ENCODE measurements at regions not wholly inside any gene's neighbourhood (a gene's known extent, or its start where the extent isn't known, plus 50 kb on each side); places are given as distances from the start of the nearest gene placed in this dataset.

DNA sequence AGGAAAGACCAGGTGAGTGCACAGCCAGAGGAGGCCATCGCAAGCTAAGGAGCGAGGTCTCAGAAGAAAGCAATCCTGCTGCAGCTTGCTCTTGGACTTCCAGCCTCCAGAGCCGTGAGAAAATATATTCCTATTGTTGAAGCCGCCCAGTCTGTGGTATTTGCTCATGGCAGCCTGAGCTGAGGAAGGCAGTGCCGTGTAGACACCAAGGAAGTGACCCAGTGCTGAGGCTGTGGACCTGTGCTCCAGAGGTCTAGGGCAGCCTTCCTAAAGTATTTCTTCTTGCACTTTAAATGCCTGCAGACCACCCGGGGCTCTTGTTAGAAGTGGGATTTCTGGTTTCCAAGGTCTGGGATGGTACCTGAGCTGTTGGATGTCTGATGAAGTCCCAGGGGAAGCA, 158.5 kb upstream of the KL start:
- Histone ChIP-seq H3K27me3 (no peaks in the 10 kb centered on the region), H3K4me1 (no peaks in the 10 kb centered on the region), H3K36me3 (no peaks in the 10 kb centered on the region), H3K27ac (no peak overlapping the region), H3K9me3 (peaks cover 0 to 18% (median 11%) of the 10 kb centered on the region in 12 donors), H3K4me3 (no peak overlapping the region)
- ATAC-seq = no peak
- WGBS, 4 donors = 94 to 96% (median 95%) methylated on average over 6 of the region's 6 CpGs
- TF ChIP-seq, protein P1, sequence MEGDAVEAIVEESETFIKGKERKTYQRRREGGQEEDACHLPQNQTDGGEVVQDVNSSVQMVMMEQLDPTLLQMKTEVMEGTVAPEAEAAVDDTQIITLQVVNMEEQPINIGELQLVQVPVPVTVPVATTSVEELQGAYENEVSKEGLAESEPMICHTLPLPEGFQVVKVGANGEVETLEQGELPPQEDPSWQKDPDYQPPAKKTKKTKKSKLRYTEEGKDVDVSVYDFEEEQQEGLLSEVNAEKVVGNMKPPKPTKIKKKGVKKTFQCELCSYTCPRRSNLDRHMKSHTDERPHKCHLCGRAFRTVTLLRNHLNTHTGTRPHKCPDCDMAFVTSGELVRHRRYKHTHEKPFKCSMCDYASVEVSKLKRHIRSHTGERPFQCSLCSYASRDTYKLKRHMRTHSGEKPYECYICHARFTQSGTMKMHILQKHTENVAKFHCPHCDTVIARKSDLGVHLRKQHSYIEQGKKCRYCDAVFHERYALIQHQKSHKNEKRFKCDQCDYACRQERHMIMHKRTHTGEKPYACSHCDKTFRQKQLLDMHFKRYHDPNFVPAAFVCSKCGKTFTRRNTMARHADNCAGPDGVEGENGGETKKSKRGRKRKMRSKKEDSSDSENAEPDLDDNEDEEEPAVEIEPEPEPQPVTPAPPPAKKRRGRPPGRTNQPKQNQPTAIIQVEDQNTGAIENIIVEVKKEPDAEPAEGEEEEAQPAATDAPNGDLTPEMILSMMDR (IDR thresholded peaks at IDR 0.05) = no peak
- no peak for TF ChIP-seq POLR2A (IDR thresholded peaks at IDR 0.05)
- intact Hi-C loops (cut with DNase I) = no loop called here
- DNase-seq = no peak

DNA sequence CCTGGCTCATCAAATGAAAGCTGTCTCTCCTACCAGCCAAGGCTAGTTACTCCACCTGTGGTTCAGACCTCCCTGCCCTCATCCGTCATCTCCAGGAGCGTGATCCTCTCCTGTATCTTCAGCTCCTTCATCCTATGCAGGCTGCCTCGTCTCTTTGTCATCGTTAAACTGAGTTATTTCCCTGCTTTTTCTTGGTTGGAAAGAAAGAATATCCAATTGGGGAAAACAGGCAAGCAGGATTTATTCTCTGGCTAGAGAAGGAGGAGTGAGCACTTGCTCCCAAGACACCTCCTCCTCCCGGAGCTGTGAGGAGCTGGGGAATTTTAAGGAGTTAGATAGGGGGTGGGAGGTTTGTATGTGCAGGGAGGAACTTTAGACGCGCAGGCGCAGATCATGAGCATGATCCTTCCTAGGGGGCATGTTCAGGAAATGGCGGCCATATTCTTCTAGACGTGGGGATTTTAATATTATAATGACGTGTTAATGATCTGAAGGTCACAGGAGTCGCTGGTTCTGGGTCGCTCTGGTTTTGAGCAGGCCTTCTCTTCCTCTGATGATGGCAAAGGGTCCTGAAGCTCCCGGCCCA, 156.4 kb upstream of the KL start:
- Histone ChIP-seq H3K4me3 (no peak overlapping the region), H3K27me3 (no peaks in the 10 kb centered on the region), H3K27ac (no peak overlapping the region), H3K36me3 (no peaks in the 10 kb centered on the region), H3K9me3 (peaks cover 0 to 18% (median 11%) of the 10 kb centered on the region in 12 donors), H3K4me1 (no peaks in the 10 kb centered on the region)
- DNase-seq (no peak), ATAC-seq (no peak)
- intact Hi-C loops (cut with DNase I) = no loop called here
- no peak for TF ChIP-seq POLR2A (IDR thresholded peaks at IDR 0.05)
- TF ChIP-seq, protein P1 (IDR thresholded peaks at IDR 0.05) = no peak
- WGBS, 4 donors = 89 to 92% (median 92%) methylated on average over 14 of the region's 14 CpGs

DNA sequence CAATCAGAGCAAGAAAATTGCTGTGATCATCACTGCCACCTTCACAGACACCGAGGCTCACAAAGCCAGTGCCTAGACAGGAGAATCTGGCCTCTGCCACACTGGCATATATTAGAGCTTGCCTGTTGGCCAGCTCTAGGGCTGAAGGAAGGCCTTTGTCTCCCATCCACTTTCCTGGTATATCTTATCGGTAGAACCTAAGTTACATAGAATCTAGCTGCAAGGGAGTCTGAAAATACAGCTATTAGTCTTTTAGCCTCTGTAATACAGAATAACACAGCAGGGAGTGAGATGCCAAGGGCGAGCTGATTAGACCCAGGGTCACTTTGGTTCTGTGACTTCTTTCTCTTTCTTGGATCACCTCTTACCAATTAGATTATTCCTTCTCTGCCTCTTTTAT, 154.9 kb upstream of the KL start:
- Histone ChIP-seq H3K4me1 (no peaks in the 10 kb centered on the region), H3K27me3 (no peaks in the 10 kb centered on the region), H3K27ac (no peak overlapping the region), H3K9me3 (peaks cover 0 to 18% (median 11%) of the 10 kb centered on the region in 12 donors), H3K4me3 (no peak overlapping the region), H3K36me3 (no peaks in the 10 kb centered on the region)
- DNase-seq (no peak), ATAC-seq (no peak)
- 92 to 96% (median 95%) methylated on average over 3 of the region's 3 CpGs for WGBS, 4 donors
- intact Hi-C loops (cut with DNase I) = no loop called here
- no peak for TF ChIP-seq POLR2A (IDR thresholded peaks at IDR 0.05)
- TF ChIP-seq, protein P1 (IDR thresholded peaks at IDR 0.05) = no peak

DNA sequence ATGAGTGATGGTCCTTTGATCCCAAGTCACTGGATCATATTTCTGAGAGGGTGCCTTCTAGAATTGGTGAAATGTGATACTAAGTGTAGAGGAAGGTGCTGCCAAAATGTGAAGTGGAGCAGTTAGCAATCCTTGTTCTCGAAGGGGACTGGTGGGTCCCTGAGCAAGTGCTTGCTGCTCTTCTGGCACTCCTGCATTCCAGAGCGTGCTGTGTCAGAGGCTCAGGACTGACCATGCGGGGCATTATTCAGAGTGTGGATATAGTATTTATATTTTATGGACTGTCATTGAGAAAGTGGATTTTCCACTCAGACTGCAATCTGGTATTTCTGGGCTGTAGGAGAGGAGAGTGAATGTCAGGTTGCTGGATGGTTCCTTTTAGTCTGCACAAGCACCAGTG, 152.6 kb upstream of the KL start:
- ATAC-seq = no peak
- Histone ChIP-seq H3K27me3 (no peaks in the 10 kb centered on the region), H3K36me3 (no peaks in the 10 kb centered on the region), H3K27ac (no peak overlapping the region), H3K4me1 (no peaks in the 10 kb centered on the region), H3K4me3 (no peak overlapping the region), H3K9me3 (peaks cover 0 to 18% (median 11%) of the 10 kb centered on the region in 12 donors)
- intact Hi-C loops (cut with DNase I) = no loop called here
- TF ChIP-seq POLR2A (IDR thresholded peaks at IDR 0.05) = no peak
- TF ChIP-seq, protein P1 (IDR thresholded peaks at IDR 0.05) = no peak
- DNase-seq = no peak
- 68 to 93% (median 81%) methylated on average over 3 of the region's 3 CpGs for WGBS, 4 donors

All from heart left ventricle (tissue), 16 donors.